ENCODE measurements at regions not wholly inside any gene's neighbourhood (a gene's known extent, or its start where the extent isn't known, plus 50 kb on each side); places are given as distances from the start of the nearest gene placed in this dataset.

DNA sequence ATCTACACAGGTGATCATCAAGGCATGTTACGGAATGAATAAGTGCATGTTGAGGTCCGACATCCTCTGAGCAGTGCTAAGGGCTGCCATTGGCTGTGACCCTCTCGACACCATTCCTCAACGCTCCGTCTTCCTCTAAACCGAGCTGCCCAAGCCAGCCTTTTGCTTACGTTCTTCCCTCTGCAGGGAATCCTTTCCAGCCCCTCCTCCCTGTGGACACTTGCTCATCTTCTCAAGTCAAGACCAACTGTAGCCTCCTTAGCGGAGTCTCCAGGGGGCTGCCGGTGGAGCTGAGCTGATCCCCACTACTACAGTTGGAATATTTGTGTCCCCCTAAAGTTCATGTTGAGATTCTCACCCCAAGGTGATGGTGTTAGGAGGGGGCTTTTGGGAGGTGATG is 781.0 kb downstream of the TBC1D22A start:
- Mint-ChIP-seq H3K27ac (no peak overlapping the region), H3K4me1 (ENCODE audit: low read depth) (no peaks in the 10 kb centered on the region), H3K4me3 (no peak overlapping the region), H3K27me3 (ENCODE audit: low read depth) (no peaks in the 10 kb centered on the region), H3K9me3 (no peaks in the 10 kb centered on the region), H3K36me3 (ENCODE audit: insufficient read depth in 2 of 2) (no peaks in the 10 kb centered on the region)
- ATAC-seq (replicated peaks in 1 of 2) (no peak), DNase-seq (no peak)

DNA sequence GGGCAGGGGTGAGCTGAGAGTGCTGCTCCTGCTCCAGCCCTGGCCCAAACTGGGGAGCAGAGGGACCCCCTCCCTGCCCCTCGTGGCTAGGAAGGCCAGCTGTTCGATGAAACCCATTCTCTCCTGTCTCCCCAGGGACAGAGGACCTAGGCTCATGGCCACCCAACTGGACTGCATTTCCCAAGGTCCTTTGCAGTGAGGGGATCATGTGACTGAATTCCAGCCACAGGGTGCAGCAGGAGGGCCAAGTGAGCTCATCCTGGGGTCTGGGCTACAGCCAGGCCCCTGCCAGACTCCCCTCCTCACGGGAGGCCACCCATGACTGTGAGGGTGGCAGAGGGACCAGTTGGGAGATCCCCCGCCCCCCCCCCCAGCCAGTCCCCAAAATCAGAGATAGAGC is 777.6 kb downstream of the TBC1D22A start:
- Mint-ChIP-seq H3K27ac (no peak overlapping the region), H3K4me1 (ENCODE audit: low read depth) (no peaks in the 10 kb centered on the region), H3K36me3 (ENCODE audit: insufficient read depth in 2 of 2) (no peaks in the 10 kb centered on the region), H3K27me3 (ENCODE audit: low read depth) (peaks cover 5% of the 10 kb centered on the region), H3K4me3 (no peak overlapping the region), H3K9me3 (peaks cover 3% of the 10 kb centered on the region in 2 donors)
- DNase-seq, result no peak
- ATAC-seq (replicated peaks in 1 of 2), result no peak

DNA sequence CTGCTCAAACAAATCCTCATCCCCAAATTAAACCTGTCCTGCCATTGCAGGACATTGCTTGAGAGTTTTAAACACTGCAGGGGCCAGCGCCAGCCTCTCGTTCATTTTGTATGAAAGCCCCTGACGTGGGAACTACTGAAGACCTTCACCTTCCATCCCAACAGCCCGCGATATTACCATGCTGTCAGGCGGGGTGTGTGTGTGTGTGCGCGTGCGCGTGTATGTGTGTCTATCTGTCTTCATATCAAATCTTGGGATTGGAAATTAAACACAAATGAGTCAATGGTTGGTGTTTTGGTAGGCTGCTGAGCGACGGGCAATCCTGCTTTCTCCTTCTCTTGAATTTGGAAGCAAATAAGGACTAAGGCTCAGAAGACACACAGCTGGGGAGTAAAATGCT is 776.9 kb downstream of the TBC1D22A start:
- Mint-ChIP-seq H3K4me3 (no peak overlapping the region), H3K27me3 (ENCODE audit: low read depth) (peaks cover 5% of the 10 kb centered on the region), H3K4me1 (ENCODE audit: low read depth) (no peaks in the 10 kb centered on the region), H3K9me3 (peaks cover 3% of the 10 kb centered on the region in 2 donors), H3K27ac (no peak overlapping the region), H3K36me3 (ENCODE audit: insufficient read depth in 2 of 2) (no peaks in the 10 kb centered on the region)
- ATAC-seq (replicated peaks in 1 of 2), result no peak
- no peak for DNase-seq

DNA sequence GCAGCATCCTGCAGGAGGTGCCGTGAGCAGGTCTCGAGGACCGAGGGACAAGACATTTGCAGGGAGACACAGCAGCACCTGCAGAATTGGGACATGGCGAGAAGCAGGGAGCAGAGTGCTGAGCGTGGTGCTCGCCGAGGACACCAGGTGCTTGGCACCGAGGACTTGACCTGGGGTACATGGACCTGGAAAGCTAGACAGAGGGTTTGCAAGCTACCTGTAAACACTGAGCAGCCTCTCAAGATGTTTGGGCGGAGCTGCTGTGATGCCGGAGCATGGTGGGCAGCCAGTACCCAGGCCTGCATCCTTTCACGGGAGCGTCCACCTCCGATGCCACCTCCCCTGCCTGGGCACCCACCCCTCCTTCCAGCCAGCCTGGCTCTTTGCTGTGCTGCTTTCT is 773.2 kb downstream of the TBC1D22A start:
- Mint-ChIP-seq H3K9me3 (peaks cover 3% of the 10 kb centered on the region in 2 donors), H3K4me1 (ENCODE audit: low read depth) (no peaks in the 10 kb centered on the region), H3K4me3 (no peak overlapping the region), H3K27me3 (ENCODE audit: low read depth) (peaks cover 11% of the 10 kb centered on the region), H3K36me3 (ENCODE audit: insufficient read depth in 2 of 2) (no peaks in the 10 kb centered on the region), H3K27ac (no peak overlapping the region)
- DNase-seq, result no peak
- no peak for ATAC-seq (replicated peaks in 1 of 2)

DNA sequence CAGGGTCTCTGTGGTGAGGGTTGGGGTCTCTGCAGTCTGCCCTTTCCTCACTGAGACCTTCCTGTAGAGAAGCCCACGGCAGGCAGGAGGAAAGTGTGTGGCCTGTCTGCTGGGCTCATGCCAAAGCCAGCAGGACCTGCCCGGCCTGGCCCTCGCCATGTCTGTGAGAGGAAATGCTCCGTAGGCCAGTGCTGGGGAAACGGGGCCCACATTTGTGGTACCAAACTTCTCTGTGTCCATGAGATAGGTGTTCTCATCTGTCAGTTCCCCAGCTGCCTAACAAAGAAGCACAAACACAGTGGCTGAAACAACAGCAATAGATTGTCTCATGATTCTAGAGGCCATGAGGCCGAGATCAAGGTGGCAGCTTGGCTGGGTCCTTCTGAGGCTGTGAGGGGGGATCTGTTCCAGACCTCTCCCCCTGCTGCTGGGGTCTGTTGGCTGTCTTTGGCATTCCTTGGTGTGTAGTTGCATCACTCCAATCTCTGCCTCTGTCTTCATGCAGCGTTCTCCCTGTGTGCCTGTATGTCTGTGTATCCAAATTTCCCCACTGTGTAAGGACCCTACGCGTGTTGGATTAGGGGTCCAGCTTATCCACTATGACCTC is 772.5 kb downstream of the TBC1D22A start:
- H3K36me3 Mint-ChIP-seq (ENCODE audit: insufficient read depth in 2 of 2), result no peaks in the 10 kb centered on the region
- ATAC-seq (replicated peaks in 1 of 2), result no peak
- DNase-seq, result no peak
- peaks cover 3% of the 10 kb centered on the region in 2 donors for H3K9me3 Mint-ChIP-seq
- H3K27me3 Mint-ChIP-seq (ENCODE audit: low read depth), result peaks cover 11% of the 10 kb centered on the region
- H3K27ac Mint-ChIP-seq, result no peak overlapping the region
- no peaks in the 10 kb centered on the region for H3K4me1 Mint-ChIP-seq (ENCODE audit: low read depth)
- H3K4me3 Mint-ChIP-seq, result no peak overlapping the region

DNA sequence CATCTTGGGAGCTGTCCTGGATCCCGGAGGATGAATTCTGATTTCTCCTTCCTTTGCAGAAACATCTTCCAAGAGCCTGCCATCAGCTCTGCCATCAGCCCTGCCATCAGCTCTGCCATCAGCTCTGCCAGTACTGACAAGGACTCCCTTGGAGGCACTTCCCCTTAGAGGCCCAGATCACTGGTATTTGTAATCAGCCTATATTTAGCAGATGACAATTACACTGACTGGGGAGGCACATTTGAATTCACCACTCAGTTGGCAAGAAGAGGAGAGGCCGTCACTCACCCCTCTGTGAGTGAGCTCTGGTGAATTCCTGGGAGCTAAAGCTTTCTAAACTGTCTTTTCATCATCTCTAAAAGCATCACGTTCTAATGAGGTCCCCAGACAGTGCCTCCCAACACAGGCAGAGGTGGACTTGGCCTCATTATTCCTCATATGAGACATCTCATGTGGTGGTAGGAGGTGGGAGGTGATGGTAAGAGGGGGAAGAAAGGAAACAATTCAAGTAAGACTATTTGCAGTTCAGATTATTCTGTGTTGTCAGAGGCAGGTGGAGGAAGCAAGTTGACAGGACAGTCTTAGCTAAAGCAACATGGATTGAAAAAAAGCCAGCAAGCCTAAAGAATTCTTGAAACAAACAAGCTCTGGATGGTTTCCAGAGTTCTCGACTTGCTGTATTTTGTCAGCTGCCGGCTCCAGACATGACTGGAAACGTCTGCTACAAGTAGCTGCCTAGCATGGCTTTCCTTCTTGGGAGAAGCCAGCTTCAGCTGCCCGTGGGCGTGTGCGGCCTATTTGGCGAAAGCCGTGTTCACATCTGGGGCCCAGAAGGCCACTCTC is 771.7 kb downstream of the TBC1D22A start:
- no peak for DNase-seq
- H3K36me3 Mint-ChIP-seq (ENCODE audit: insufficient read depth in 2 of 2), result no peaks in the 10 kb centered on the region
- no peak overlapping the region for H3K27ac Mint-ChIP-seq
- H3K4me3 Mint-ChIP-seq, result no peak overlapping the region
- peaks cover 3% of the 10 kb centered on the region in 2 donors for H3K9me3 Mint-ChIP-seq
- H3K27me3 Mint-ChIP-seq (ENCODE audit: low read depth), result peaks cover 11% of the 10 kb centered on the region
- no peak for ATAC-seq (replicated peaks in 1 of 2)
- no peaks in the 10 kb centered on the region for H3K4me1 Mint-ChIP-seq (ENCODE audit: low read depth)

DNA sequence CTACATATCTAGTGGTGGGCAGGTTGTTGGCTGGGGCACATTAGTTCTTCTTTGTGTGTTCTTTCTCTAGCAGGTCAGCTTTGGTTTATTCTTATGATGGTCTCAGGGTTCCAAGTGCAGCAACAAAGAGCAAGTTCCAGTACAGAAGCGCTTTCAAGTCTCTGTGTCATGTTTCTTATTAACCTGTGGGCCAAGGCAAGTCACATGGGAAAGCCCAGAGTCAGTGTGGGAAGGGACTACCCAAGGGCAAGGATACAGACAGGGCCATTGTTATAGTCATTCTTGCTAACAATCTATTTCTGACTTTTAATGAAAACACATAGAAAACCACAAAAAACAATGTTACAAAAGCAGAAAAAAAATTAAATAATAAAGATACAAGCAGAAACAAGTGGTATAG is 754.6 kb downstream of the TBC1D22A start:
- ATAC-seq (replicated peaks in 1 of 2) (no peak), DNase-seq (no peak)
- H3K4me1 Mint-ChIP-seq (ENCODE audit: low read depth), result no peaks in the 10 kb centered on the region
- no peak overlapping the region for H3K4me3 Mint-ChIP-seq
- H3K27me3 Mint-ChIP-seq (ENCODE audit: low read depth), result no peaks in the 10 kb centered on the region
- H3K36me3 Mint-ChIP-seq (ENCODE audit: insufficient read depth in 2 of 2), result no peaks in the 10 kb centered on the region
- H3K9me3 Mint-ChIP-seq, result no peaks in the 10 kb centered on the region
- no peak overlapping the region for H3K27ac Mint-ChIP-seq

DNA sequence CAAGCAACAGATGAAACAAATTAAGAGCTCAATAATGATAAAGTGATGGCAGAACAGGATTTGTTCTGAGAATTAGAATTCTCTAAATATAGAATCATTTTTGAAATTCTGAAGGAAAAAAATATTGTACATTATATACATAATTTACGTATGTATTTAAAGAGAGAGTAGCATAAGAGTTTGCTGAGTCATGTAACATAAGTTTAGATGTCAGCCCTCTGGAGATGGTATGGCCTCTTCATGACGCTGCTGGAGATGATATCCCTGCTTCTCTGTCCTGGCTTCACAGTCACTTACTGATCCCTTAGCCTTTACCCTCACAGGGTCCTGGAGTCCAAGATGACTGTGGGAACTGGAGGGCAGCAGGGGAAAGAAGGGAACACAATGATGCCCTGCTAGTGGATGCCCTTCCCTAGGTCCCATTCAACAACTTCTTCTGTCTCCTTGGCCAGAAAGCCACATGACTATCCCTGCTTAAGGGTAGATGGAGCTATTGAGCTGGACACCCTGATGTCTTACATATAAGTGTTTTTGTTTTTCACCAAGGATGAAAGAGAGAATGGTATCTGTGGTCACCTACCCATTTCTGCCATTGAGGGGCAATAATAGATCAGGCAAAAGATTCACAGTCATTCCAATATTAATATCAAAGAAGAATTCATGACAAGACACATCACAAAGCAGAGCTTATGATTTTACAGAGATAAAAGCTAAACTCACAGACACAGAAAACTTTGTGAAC is 753.1 kb downstream of the TBC1D22A start:
- Mint-ChIP-seq H3K27me3 (ENCODE audit: low read depth) (no peaks in the 10 kb centered on the region), H3K4me1 (ENCODE audit: low read depth) (no peaks in the 10 kb centered on the region), H3K9me3 (peaks cover 2 to 3% of the 10 kb centered on the region in 2 donors), H3K36me3 (ENCODE audit: insufficient read depth in 2 of 2) (no peaks in the 10 kb centered on the region), H3K27ac (no peak overlapping the region), H3K4me3 (no peak overlapping the region)
- ATAC-seq (replicated peaks in 1 of 2) (no peak), DNase-seq (no peak)

DNA sequence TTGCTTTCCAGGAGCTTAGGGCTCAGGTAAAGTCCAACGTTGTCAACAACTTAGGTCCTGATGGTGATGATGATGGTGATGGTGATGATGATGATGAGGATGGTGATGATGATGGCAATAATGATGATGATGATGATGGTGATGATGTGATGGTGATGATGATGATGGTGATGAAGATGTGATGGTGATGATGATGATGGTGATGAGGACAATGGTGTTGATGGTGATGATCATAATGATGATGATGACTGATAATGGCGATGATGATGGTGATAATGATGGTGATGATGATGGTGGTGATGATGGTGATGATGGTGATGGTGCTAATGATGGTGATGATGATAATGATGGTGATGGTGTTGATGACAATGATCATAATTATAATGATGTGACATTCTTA is 750.2 kb downstream of the TBC1D22A start:
- H3K9me3 Mint-ChIP-seq, result peaks cover 4 to 5% of the 10 kb centered on the region in 2 donors
- DNase-seq, result no peak
- no peak overlapping the region for H3K4me3 Mint-ChIP-seq
- no peak overlapping the region for H3K27ac Mint-ChIP-seq
- H3K27me3 Mint-ChIP-seq (ENCODE audit: low read depth), result no peaks in the 10 kb centered on the region
- H3K36me3 Mint-ChIP-seq (ENCODE audit: insufficient read depth in 2 of 2), result no peaks in the 10 kb centered on the region
- no peaks in the 10 kb centered on the region for H3K4me1 Mint-ChIP-seq (ENCODE audit: low read depth)
- ATAC-seq (replicated peaks in 1 of 2), result no peak

DNA sequence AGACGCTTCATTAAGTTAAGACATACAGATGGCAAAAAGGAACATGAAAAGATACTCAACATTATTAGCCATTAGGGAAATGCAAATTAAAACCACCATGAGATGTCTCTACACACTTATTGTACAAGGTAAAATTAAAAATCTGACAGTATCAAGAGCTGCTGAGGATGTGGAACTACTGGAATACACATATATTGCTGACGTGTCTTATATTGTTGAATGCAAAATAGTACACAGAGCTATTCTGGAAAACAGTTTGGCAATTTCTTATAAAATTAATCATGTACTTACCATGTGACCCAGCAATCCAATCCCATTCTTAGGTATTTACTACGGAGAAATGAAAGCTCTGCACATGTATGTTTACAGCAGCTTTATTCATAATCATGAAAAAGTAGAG is 742.5 kb downstream of the TBC1D22A start:
- no peak overlapping the region for H3K27ac Mint-ChIP-seq
- ATAC-seq (replicated peaks in 1 of 2) (no peak), DNase-seq (no peak)
- H3K27me3 Mint-ChIP-seq (ENCODE audit: low read depth), result no peaks in the 10 kb centered on the region
- peaks cover 0 to 2% of the 10 kb centered on the region in 2 donors for H3K36me3 Mint-ChIP-seq (ENCODE audit: insufficient read depth in 2 of 2)
- H3K4me1 Mint-ChIP-seq (ENCODE audit: low read depth), result no peaks in the 10 kb centered on the region
- peaks cover 3 to 5% of the 10 kb centered on the region in 2 donors for H3K9me3 Mint-ChIP-seq
- H3K4me3 Mint-ChIP-seq, result no peak overlapping the region

DNA sequence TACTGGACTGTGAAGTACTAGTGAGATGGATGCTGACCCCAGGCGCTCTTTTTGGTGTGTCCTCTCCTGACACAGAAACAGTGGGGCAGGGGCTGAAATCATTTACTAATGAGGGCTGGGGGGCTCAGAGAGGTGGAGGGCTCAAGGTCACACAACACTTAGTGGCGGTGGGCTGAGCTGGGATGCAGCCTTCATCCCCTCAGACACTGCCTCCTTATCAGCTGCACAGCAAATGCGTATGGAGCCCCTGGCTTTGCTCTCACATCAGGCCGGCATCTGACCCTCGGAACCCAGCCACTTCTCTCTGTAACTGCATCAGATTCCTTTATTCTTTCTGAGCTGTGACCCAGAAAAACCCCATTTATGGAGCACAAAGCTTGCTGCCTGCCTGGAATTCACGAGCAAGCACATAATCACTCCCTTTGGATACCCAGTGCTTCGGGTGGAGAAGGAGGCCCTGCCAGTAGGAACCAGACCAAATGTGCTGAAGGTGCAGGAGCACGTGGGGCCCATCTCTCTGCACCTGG is 736.6 kb downstream of the TBC1D22A start:
- ATAC-seq (replicated peaks in 1 of 2), result no peak
- H3K27ac Mint-ChIP-seq, result no peak overlapping the region
- no peak for DNase-seq
- peaks cover 15% of the 10 kb centered on the region for H3K4me1 Mint-ChIP-seq (ENCODE audit: low read depth)
- no peak overlapping the region for H3K4me3 Mint-ChIP-seq
- H3K27me3 Mint-ChIP-seq (ENCODE audit: low read depth), result no peaks in the 10 kb centered on the region
- H3K9me3 Mint-ChIP-seq, result peaks cover 12 to 13% of the 10 kb centered on the region in 2 donors
- H3K36me3 Mint-ChIP-seq (ENCODE audit: insufficient read depth in 2 of 2), result peaks cover 4 to 7% of the 10 kb centered on the region in 2 donors

DNA sequence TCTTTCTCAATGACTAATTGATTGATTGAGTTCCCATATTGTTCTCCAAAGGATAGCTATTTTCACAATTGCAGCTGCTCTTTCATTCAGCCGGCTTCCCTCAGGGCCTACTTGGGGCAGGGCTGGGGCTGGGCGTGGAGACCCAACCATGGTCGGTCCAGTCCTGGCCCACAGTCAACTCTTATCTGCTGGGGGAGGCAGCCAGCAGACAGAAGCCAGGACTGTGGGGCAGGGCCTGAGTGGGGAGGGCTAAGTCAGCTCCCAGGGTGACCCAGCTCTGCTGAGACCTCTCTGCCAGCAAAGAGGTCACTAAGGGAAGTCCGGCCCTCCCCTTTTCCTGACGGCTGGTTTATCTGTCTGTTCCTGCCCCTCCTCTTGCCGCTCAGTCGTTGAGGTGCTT is 735.2 kb downstream of the TBC1D22A start:
- ATAC-seq (replicated peaks in 1 of 2), result no peak
- Mint-ChIP-seq H3K4me3 (no peak overlapping the region), H3K9me3 (peaks cover 16 to 20% of the 10 kb centered on the region in 2 donors), H3K27me3 (ENCODE audit: low read depth) (no peaks in the 10 kb centered on the region), H3K4me1 (ENCODE audit: low read depth) (peaks cover 15% of the 10 kb centered on the region), H3K36me3 (ENCODE audit: insufficient read depth in 2 of 2) (peaks cover 4 to 9% of the 10 kb centered on the region in 2 donors), H3K27ac (no peak overlapping the region)
- DNase-seq, result no peak

DNA sequence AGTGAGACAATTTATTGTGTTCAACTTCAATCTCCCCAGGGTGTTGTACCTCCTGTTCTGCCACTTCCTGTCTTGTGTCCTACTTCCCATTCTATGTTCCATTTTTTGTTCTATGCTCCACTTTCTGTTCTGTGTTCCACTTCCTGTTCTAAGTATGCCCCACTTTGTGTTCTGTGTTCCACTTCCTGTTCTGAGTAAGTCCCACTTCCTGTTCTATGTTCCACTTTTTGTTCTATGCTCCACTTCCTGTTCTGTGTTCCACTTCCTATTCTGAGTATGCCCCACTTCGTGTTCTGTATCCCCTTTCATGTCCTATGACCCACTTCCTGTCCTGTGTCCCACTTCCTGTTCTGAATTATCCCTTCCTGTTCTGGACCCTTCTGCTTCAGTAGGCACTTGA is 732.7 kb downstream of the TBC1D22A start:
- no peak for DNase-seq
- H3K27me3 Mint-ChIP-seq (ENCODE audit: low read depth), result no peaks in the 10 kb centered on the region
- no peak for ATAC-seq (replicated peaks in 1 of 2)
- H3K36me3 Mint-ChIP-seq (ENCODE audit: insufficient read depth in 2 of 2), result peaks cover 4 to 8% of the 10 kb centered on the region in 2 donors
- H3K4me1 Mint-ChIP-seq (ENCODE audit: low read depth), result peaks cover 15% of the 10 kb centered on the region
- peaks cover 11 to 16% of the 10 kb centered on the region in 2 donors for H3K9me3 Mint-ChIP-seq
- H3K27ac Mint-ChIP-seq, result peak overlapping the region; percentile 1
- no peak overlapping the region for H3K4me3 Mint-ChIP-seq
